HG03280 (cell line): ENCODE measurements at regions not wholly inside any gene's neighbourhood (a gene's known extent, or its start where the extent isn't known, plus 50 kb on each side); places are given as distances from the start of the nearest gene placed in this dataset.
A peak's percentile ranks its signal among the peaks of the same experiment; 100 is the strongest.

ENCODE experiments used
- ATAC-seq: cut with Tn5 transposase; IDR thresholded peaks from one replicate; pipeline ENCODE4 v1.9.1; 2021; ENCODE audit warnings: mild to moderate bottlenecking, moderate library complexity; ENCODE audit not compliant: unreplicated experiment

DNA sequence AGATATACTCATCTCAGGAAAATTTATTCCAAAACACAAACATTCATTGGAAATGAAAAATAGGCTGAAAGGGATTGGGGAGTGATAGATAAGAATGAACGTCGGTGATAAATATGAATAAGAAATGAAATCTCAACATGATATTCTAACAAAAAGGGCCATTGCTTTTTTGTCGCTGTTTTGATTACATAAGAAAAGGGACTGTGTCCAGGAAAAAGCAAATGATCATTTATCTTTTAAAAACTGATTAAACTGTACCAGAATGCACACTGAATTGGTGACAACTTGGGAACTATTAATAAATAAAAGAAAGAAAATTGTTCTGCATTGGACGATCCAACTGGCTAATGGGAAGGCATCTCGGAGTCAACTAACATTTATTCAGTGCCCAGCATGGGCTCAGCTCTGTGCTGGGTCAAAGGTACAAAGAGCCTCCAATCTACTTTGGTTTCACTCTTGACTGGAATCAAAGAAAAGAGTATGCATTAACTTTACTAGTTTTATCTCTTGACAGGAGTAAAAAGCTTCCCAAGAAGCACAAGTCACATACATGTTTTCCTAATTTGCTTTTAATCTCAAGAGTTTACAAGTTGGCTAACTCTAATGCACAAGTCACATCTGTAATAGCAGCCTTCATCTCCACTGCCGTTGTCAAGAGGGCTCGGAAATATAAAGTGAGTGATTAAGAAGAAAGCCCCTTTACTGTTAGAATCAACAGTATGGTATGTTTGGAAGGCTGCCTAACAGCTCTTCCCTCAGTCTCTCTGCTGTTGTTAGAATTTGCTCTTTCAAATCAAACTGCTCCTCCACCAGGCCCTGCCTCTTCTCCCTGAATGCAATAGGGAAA lies 280.0 kb downstream of the IGSF11 start:
- no peak for ATAC-seq

- no peak for ATAC-seq
These were observed 279.3 kb downstream of the IGSF11 start for GRCh38 chr3:118755253-118755801.

GRCh38 chr3:118760585-118761290 lies 273.9 kb downstream of the IGSF11 start:
- ATAC-seq: no peak

DNA sequence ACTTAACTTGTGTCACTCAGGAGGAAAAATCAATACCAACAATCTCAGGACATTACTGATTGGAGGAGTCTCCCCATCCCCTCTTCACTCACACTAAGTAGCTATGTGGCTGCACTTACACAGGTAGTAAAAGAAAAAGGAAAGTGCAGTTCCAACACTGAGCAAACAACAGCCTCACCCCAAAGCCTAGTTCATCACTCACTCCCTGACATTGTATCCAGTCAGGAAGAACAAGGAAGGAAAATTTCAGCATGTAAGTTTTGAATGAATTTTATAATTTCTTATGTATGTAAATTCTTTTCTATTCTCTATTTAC lies 273.4 kb downstream of the IGSF11 start:
- no peak for ATAC-seq

DNA sequence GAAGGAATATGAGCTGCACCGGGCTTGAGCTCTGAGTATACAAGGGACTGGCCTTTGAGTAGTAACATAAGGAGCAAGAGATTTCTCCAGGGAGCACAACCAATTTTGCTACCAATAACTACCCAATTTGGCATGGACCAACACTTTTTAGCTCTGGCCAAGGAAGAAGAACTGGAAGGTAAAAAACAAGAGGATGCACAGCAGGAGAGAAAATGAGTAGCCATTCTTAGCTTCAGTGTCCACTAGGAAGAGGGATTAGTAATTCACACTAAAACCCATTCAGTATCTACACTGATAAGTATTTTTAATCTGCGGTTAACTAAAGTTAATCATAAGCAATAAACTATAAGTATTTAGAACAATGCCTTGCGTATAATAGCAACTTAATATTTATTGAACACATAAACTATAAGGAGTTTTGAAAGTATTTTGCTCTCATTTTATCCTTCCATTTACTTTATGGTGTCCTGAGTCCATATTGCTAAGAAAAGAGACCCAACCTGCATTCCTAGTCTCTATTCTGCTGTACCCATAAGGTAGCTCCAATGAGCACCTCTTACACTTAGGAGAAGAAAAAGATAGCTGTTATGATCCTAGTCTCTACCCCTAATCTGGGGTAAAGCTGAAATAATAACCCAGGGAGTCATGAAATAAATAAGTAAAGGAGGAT lies 268.9 kb downstream of the IGSF11 start:
- no peak for ATAC-seq

DNA sequence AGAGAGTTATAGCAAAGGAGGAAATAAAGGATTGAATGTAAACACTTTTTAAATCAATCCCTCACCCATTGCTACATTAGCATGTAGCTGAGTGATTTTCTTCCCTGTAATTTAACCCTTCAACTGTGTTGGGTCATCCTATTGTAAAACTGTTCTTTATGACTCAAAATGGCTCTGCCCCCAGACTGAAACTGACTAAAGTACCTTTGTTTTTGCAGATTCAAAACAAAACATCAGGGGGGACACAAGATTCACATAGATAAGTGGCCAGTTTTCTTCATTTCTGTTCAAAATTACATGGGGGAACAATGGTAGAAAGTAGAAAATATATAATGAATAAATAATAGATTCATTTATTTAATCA lies 268.4 kb downstream of the IGSF11 start:
- no peak for ATAC-seq

- ATAC-seq: no peak
These were observed 262.6 kb downstream of the IGSF11 start for GRCh38 chr3:118772036-118772435.

GRCh38 chr3:118772547-118773011 lies 262.1 kb downstream of the IGSF11 start:
- ATAC-seq: peak; percentile 89

DNA sequence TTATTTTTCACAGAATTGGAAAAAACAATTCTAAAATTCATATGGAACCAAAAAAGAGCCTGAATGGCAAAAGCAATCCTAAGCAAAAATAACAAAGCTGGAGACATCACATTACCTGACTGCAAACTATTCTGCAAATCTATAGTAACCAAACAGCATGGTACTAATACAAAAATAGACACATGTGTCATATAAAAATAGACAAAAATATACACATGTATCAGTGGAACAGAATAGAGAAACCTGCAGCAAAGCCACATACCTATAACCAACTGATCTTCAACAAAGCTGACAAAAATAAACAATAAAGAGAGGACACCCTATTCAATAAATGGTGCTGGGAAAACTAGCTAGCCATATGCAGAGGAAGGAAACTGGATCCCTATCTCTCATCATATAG lies 259.6 kb downstream of the IGSF11 start:
- ATAC-seq: no peak

DNA sequence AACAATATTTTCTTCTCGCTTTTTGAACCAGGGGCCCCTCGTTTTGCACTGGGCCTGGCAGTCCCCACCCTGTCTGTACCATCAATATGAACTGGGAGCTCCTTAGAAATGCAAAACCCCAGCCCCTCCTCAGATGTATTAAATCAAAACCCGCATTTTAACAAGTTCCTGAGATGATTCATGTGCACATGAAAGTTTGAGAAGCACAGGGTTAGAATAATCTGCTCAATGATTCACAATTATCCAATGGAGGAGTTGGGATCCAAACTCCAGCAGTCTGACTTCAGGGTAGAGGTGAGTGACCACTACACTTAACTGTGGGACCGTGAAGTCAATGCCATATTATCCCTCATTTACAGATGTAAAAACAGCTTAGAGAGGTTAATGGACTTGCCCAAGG lies 256.4 kb downstream of the IGSF11 start:
- no peak for ATAC-seq

- no peak for ATAC-seq
These were observed 253.4 kb downstream of the IGSF11 start for GRCh38 chr3:118781232-118781631.

GRCh38 chr3:118781839-118782238 lies 252.8 kb downstream of the IGSF11 start:
- no peak for ATAC-seq

- peak; percentile 86 for ATAC-seq
These were observed 251.9 kb downstream of the IGSF11 start for GRCh38 chr3:118782755-118783202.

DNA sequence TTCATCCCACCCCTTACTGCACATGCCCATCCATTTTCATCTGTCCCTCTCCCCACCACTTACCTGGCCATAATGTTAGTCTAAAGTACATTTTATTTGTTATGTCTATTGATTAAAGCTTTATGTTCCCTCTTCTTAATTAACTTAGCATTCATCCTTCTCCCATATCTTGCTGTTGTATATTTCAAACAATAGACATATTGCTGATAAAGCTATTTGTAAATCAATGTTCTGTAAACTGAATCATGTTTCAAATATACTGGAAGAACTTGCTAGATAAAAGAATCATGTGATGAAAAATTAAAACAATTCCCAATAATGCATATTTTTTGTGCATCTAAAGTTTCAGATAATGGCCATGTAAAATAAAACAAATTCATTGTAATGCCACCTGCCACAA lies 249.2 kb downstream of the IGSF11 start:
- ATAC-seq: no peak

DNA sequence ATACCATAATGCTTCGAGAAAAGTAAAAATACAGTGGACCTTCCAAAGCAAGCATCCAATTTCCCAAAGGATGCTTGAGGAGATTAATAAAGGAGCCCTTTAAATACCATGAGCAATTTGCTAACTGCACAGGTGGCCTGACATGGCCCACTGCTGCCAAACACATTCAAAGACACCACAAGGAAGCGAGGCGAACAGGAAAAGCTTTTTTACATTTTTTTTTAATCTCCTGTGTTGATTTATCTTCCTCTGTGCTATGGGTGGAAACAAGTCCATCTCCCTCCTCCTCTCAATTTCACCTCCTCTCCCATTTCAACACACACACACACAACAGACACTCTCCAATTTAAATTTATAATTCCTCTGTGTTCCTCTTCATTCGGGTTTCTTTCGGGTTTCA lies 243.4 kb downstream of the IGSF11 start:
- no peak for ATAC-seq

DNA sequence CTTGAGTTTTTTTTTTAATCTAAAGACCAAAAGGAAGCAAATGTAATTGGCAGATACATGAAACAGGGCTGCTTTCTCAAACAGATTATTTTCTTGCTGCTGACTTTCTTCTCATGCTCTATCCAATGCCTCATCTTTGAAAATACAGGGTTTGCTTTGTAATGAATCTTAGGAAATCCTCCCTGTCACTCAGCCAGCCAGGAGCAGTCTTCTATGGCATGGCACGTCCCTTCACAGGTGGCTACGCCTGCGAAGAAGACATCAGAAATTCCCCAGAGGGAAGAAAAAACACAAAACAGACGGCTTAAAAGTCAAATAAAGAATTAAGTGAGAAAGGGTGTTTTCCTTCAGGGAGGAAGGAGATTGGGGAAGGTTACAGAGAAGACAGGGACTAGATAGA lies 242.5 kb downstream of the IGSF11 start:
- ATAC-seq: no peak

DNA sequence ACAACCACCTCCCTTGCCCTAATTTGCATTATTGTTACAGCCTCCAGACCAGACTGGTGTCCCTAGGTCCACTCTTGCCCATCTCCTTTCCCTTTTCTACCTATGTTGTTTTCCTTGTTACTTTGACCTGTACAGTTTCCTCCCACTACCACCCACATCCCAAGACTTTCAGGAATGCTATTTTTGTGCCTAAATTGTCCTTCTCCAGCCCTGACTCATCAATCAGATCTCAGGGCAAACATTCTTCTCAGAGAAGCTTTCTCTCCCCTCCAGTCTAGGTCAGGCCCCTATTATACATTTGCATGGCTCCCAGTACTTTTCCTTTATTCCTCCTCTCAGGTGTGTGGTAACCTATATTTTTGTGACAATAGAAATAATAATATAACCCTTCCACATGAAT lies 241.5 kb downstream of the IGSF11 start:
- ATAC-seq: no peak

DNA sequence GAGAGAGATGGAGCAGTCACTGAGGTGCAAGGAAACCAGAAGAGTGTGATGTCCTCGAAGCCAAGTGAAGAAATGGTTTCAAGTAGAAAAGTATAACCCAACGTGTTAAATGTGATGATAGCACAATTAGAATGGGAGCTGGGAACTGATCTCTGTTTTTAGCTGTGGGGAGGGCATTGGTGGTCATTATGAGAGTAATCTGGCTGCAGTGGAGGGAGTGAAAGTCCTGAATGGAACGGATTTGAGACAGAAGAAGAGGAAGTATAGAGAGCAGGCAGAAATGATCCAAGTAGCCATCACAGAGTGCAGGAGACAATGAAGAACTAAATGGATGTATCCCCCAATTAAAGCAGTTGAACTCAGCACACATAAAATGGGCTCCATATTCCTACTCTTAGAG lies 235.3 kb downstream of the IGSF11 start:
- ATAC-seq: no peak

DNA sequence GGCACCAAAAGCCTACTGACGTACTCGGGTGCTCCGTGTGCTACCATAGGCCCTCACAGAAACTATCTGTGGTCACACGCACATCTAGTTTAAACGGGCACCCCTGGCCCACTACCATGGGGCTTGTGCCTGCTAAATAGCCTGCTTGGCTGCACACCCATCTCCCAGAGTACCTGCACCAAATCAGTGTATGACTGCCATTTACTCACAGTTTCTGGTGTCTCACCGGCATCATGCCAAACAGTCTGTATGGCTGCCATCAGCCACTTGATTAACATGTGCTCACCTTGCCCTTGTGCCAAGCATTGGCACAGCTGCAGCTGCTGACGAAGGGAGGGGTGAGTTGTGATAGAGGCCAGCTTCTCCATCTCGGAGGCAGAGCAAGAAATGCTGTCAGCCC lies 232.7 kb downstream of the IGSF11 start:
- ATAC-seq: no peak

DNA sequence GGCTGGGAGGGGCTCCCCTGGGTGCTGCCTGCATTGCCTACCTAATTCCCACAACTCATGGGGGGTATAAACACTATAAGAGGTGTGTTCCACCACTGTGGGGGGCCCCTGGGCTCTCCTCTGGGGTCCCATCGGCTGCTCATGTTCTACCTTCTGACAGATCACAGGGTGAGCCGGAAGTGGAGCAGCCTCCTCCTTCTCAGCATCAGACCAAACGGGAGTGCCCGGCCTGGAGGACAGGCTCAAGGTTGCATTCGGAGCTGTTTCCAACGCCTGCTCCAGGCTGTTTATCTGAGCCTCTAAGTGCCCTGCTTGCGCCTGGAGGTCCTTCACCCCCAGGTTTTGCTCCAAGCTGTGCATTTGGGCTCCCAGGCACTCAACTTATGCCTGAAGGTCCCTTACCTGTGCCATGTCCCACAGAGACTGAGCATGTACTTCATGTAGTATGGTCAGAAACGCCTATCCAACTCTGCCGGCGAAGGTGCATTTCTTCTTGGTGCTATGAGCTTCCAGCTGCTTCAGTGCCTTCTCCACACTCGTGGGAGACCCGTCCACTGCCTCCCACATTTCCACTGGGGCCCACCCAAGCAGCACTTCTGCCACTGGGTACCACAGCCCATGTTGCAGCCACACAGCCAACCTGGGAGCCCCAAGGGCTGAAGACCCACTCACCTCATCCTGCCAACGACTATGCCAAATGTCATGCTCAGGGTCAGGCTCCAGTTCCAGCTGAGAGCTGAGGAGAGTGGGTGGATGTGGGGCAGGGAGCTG lies 232.1 kb downstream of the IGSF11 start:
- no peak for ATAC-seq

- no peak for ATAC-seq
These were observed 231.6 kb downstream of the IGSF11 start for GRCh38 chr3:118803096-118803476.
